ENCODE measurements at regions not wholly inside any gene's neighbourhood (a gene's known extent, or its start where the extent isn't known, plus 50 kb on each side); places are given as distances from the start of the nearest gene placed in this dataset.
A peak's percentile ranks its signal among the peaks of the same experiment; 100 is the strongest.
"Not testable (repeated sequence)": the region's sequence is repeated elsewhere in the genome, so short reads cannot be mapped to it uniquely, and the experiment has no call there.

- DNase-seq (ENCODE audit: low spot score), result peak; percentile 94
Observed at GRCh38 chr5:138702166-138703077, 50.8 kb upstream of the CTNNA1 start.

GRCh38 chr5:138701678-138702077 is 51.5 kb upstream of the CTNNA1 start:
- DNase-seq (ENCODE audit: low spot score), result no peak

GRCh38 chr5:138700581-138701362 is 52.5 kb upstream of the CTNNA1 start:
- DNase-seq (ENCODE audit: low spot score), result no peak

- DNase-seq (ENCODE audit: low spot score), result no peak
Observed at GRCh38 chr5:138699482-138699881, 53.7 kb upstream of the CTNNA1 start.

GRCh38 chr5:138698713-138699112 is 54.5 kb upstream of the CTNNA1 start:
- DNase-seq (ENCODE audit: low spot score), result no peak

- DNase-seq (ENCODE audit: low spot score), result no peak
Observed at GRCh38 chr5:138697720-138698360, 55.4 kb upstream of the CTNNA1 start.

- DNase-seq (ENCODE audit: low spot score), result peak; percentile 79
Observed at GRCh38 chr5:138696501-138696900, 56.7 kb upstream of the CTNNA1 start.

GRCh38 chr5:138695781-138696180 is 57.4 kb upstream of the CTNNA1 start:
- DNase-seq (ENCODE audit: low spot score), result no peak

GRCh38 chr5:138694146-138694545 is 59.1 kb upstream of the CTNNA1 start:
- no peak for DNase-seq (ENCODE audit: low spot score)

- no peak for DNase-seq (ENCODE audit: low spot score)
Observed at GRCh38 chr5:138692370-138692769, 60.9 kb upstream of the CTNNA1 start.

GRCh38 chr5:138686668-138687067 is 66.6 kb upstream of the CTNNA1 start:
- no peak for DNase-seq (ENCODE audit: low spot score)

GRCh38 chr5:138685193-138685745 is 68.0 kb upstream of the CTNNA1 start:
- DNase-seq (ENCODE audit: low spot score), result no peak

GRCh38 chr5:138682462-138682861 is 70.8 kb upstream of the CTNNA1 start:
- not testable (repeated sequence) for DNase-seq (ENCODE audit: low spot score)

GRCh38 chr5:138678826-138679225 is 74.4 kb upstream of the CTNNA1 start:
- not testable (repeated sequence) for DNase-seq (ENCODE audit: low spot score)

- no peak for DNase-seq (ENCODE audit: low spot score)
Observed at GRCh38 chr5:138677782-138678181, 75.4 kb upstream of the CTNNA1 start.

- DNase-seq (ENCODE audit: low spot score), result no peak
Observed at GRCh38 chr5:138676556-138677193, 76.5 kb upstream of the CTNNA1 start.

GRCh38 chr5:138676002-138676401 is 77.2 kb upstream of the CTNNA1 start:
- no peak for DNase-seq (ENCODE audit: low spot score)

- peak; percentile 90 for DNase-seq (ENCODE audit: low spot score)
Observed at GRCh38 chr5:138668451-138669380, 84.5 kb upstream of the CTNNA1 start.

- not testable (repeated sequence) for DNase-seq (ENCODE audit: low spot score)
Observed at GRCh38 chr5:138667782-138668331, 85.4 kb upstream of the CTNNA1 start.

GRCh38 chr5:138666226-138666742 is 86.9 kb upstream of the CTNNA1 start:
- no peak for DNase-seq (ENCODE audit: low spot score)

Measured in SW480 (cell line).